HG03432 (cell line): ENCODE measurements at regions not wholly inside any gene's neighbourhood (a gene's known extent, or its start where the extent isn't known, plus 50 kb on each side); places are given as distances from the start of the nearest gene placed in this dataset.
"Not testable (repeated sequence)": the region's sequence is repeated elsewhere in the genome, so short reads cannot be mapped to it uniquely, and the experiment has no call there.

ENCODE experiments used
- ATAC-seq: cut with Tn5 transposase; IDR thresholded peaks from one replicate; pipeline ENCODE4 v1.9.1; 2021; ENCODE audit warnings: mild to moderate bottlenecking, moderate library complexity; ENCODE audit not compliant: unreplicated experiment

DNA sequence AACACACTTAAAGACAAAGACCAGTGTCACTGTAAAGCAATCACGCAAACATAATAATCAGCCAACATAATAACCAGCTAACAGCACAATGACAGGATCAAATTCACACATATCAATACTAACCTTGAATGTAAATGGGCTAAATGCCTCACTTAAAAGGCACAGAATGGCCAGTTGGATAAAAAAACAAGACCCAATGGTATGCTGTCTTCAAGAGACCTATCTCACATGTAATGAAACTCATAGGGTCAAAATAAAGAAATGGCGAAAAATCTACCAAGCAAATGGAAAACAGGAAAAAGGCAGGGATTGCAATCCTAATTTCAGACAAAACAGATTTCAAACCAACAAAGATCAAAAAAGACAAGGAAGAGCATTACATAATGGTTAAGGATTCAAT is 78.2 kb upstream of the RAB12 start:
- ATAC-seq: not testable (repeated sequence)

DNA sequence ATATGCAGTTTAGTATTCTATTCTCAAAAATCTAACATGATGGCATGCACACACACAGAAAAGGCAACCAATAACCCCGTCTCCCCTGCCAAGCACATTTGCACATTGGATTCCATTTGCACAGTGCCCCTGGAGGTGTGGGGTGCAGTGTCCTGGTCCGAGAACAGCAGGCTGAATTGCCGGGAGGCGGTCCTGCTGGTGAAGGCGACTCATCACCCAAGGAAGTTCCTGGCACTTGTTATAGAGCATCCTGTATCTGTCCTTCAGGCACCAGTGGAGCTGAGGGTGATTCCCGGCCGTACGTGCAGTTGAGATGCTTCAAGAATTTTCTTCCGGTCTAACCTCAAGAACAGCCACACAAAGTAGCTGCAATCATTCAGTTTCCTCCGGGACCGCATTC is 73.0 kb upstream of the RAB12 start:
- ATAC-seq: no peak

DNA sequence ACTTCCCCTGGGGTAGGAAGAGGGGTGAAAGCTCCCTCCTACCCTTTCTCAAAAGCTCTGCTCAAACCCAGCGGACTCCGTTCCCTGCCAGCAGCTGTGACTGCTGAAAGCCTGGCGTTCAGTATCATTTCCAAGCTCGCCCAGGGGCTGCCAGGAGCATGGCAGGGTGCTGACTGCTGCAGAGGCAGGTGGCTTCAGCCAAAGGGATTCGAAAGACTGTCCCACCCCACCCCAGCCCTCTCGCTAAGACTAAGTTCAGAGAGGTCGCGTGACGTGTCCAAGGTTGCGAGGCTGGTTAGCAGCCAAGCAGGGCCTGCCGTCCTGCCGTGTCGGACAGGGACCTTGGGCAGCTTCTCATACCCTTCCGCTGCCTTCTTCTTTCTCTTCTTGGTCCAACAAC is 72.3 kb upstream of the RAB12 start:
- no peak for ATAC-seq

DNA sequence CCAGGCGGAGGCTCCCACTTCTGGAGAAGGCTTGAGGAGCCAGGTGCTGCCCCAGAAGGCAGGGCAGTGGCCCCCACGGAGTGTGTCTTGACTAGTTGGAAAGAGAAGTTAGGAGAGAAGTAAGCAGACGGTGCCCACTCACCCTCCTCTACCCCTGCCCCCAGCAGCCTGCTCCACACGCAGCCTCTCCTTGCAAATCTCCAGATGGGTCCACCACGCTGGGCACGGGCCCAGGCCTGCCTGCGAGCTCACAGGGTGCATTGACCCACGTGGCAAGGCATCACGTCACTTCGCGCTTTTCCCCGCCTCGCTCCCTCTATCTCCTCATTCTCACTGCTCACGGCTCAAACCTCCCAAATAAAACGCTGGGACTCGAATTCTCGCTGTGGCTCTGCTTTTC is 71.8 kb upstream of the RAB12 start:
- no peak for ATAC-seq

DNA sequence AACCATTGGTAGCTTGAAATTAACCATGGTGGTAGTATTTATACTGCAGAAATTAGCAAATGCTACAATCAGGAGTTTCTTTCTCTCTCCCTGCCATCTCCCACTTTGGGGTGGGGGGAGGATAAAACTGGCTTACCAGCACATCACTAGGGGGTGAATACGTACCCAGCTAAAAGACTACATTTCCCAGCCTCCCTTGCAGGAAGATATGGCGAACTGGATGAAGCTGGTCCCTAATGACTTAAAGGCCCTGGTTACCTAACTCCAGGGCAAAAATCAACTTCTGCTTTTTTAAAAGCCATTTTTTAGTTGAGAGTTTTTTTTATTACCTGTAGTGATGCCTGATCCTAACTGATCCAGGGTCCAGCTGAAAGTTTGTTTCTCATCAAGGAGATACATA is 70.3 kb upstream of the RAB12 start:
- ATAC-seq: no peak

DNA sequence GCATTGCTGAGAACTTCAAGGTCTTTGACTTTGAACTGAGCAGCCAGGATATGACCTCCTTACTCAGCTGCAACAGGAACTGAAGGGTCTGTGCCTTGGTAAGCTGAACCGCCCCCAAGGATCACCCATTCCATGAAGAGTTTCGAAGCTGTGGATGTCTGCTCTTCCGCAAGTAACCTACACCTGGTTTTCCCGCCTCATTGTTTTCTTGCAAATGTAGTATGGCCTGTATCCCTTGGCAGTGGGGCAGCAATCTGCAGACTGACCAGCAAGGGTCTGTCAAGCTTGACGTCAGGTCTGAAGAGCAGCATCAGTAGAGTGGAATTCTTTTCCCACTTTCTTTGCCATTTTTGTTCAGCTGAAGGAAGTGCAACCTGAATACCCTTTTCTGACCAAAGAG is 62.6 kb upstream of the RAB12 start:
- ATAC-seq: no peak

DNA sequence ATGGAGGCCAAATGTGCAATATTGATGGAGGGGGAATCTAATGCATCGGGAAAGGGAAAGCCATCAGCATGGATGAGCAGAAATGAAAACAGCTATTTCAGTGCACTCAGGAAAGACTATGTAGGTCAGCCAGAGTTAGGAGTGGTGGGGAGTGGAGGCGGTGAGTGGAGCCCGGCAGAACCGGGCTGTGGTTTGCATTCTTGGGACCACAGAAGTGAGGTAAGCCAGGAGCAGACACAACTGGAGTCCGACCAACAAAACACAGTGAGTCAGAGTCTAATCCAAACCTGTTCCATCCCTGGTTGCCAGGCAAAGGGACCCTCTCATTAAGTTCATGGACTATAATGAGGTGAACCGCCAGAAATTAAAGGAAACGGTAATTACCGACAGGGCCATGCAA is 61.1 kb upstream of the RAB12 start:
- no peak for ATAC-seq

DNA sequence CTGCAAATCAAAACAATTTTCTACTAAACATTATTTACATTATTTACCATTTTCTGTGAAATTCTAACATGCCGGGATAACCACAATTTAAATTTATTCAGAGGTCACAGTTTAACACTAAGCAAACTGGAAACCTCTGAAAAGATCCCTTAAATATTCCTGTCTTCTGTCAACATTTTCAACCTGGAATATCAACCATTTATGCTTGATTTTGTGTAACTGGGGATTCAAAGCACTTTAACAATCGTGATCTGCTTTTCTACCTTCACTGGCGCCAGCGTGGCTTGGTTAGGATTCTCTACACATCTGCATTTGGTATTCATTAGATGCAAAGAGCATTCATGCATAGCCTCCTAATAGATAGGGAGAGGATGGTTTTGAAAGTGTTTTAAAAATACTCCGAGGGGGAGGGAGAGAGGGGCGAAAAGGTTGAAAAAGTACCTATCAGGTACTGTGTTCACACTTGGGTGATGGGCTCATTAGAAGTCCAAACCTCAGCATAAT is 59.9 kb upstream of the RAB12 start:
- no peak for ATAC-seq

DNA sequence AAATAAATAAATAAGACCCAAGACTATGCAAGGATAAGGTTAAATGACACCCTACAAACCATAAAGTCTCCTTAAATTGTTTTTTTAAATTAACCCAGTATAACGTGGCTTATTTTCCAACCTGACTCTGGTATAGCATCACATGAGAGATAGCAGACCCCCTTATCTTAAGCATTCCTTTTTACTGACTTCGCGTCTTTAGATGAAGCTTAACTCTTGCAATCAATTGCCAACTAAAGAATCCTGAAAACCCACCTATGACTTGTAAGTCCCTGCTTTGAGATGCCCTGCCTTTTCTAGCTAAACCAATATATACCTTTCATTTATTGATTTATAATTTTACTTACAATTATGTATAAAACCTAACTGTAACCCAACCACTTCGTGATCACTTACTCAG is 57.1 kb upstream of the RAB12 start:
- ATAC-seq: no peak

DNA sequence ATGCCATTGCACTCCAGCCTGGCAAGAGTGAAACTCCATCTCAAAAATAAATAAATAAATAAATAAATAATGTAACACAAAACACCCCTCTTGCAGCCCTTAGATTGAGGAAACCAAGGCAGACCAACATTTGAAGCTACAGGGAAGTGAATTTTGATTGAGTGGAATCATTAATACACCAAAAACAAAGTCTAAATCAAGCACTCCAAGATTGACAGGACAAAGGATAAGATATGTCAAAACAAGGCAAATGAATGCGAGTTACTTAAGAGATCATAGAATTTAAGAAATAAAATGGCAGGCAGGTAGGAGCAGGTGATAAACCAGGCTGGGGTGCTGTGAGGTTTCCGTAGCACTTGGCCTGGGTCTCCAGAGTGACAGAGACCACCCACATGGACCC is 54.9 kb upstream of the RAB12 start:
- ATAC-seq: no peak

DNA sequence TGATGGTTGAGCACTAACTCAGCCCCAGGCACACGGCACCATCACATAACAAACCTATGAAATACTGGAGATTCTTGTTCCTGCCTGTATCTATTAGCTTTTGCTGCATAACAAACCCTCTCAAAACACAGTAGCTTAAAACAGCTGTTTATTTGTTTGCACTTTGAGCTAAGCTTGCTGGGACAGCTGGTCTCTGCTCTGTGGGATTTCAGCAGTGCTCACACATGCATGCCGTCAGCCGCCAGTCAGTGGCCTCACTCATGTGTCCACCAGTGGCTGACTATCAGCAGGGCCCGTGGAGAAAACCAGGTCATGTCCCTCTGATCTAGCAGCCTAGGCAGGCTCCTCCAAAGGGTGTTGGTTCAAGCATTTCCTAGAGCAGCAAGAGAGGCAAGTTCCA is 52.8 kb upstream of the RAB12 start:
- ATAC-seq: no peak
